Upper lobe of left lung (tissue), 4 donors: ENCODE measurements at regions not wholly inside any gene's neighbourhood (a gene's known extent, or its start where the extent isn't known, plus 50 kb on each side); places are given as distances from the start of the nearest gene placed in this dataset.

ENCODE experiments used
- EP300 ChIP-seq, 4 donors: sonication (generic); formaldehyde crosslinking; IDR thresholded peaks; one replicate each; pipeline ENCODE4 v1.5.1; 2017; ENCODE audit warnings: antibody characterized with exemption in 4 of 4, control low read depth in 2 of 4
- POLR2A ChIP-seq, 4 donors: fragments of 450-650 bp; IDR thresholded peaks; one replicate each; pipeline ENCODE4 v1.5.1; 2016 to 2017; ENCODE audit warnings: antibody characterized with exemption in 4 of 4, mild to moderate bottlenecking in 2 of 4
- POLR2AphosphoS5 ChIP-seq, 2 donors: sonication (generic); formaldehyde crosslinking; IDR thresholded peaks; one replicate each; pipeline ENCODE4 v1.5.1; 2017; ENCODE audit warnings: antibody characterized with exemption in 2 of 2
- TF ChIP-seq, protein P1 (sequence below), 6 experiments: fragments of 450-650 bp in 4 of 6; fragments of 200-600 bp in 2 of 6; sonication (generic) in 2 of 6; IDR thresholded peaks; one replicate each; pipeline ENCODE4 v1.5.1; 2016 to 2019; ENCODE audit warnings: antibody characterized with exemption in 6 of 6

DNA sequence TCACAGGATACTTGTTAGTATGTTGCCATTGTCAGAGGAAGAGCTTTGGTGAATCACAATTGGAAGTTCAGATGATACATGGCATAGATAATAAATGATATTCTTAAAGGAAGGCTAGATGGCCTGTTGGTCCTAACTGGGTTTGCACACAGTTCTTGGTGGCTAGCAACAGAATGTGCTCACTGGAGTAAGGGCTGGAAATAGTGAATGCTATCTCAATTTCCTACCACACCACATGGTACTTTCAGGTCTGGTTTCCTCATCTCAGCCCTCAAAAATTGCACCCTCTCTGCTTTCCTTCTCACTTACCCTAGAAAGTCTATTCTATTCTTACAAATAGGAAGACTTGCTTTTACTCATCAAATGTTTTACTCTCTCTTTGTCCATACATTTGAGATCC is 622.5 kb downstream of the ANKRD7 start:
- TF ChIP-seq POLR2A (IDR thresholded peaks at IDR 0.05), result no peak
- TF ChIP-seq, protein P1, sequence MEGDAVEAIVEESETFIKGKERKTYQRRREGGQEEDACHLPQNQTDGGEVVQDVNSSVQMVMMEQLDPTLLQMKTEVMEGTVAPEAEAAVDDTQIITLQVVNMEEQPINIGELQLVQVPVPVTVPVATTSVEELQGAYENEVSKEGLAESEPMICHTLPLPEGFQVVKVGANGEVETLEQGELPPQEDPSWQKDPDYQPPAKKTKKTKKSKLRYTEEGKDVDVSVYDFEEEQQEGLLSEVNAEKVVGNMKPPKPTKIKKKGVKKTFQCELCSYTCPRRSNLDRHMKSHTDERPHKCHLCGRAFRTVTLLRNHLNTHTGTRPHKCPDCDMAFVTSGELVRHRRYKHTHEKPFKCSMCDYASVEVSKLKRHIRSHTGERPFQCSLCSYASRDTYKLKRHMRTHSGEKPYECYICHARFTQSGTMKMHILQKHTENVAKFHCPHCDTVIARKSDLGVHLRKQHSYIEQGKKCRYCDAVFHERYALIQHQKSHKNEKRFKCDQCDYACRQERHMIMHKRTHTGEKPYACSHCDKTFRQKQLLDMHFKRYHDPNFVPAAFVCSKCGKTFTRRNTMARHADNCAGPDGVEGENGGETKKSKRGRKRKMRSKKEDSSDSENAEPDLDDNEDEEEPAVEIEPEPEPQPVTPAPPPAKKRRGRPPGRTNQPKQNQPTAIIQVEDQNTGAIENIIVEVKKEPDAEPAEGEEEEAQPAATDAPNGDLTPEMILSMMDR (IDR thresholded peaks at IDR 0.05), result no peak
- TF ChIP-seq POLR2AphosphoS5 (IDR thresholded peaks at IDR 0.05), result no peak
- no peak for TF ChIP-seq EP300 (IDR thresholded peaks at IDR 0.05)
